HFFc6 (cell line): ENCODE measurements at regions not wholly inside any gene's neighbourhood (a gene's known extent, or its start where the extent isn't known, plus 50 kb on each side); places are given as distances from the start of the nearest gene placed in this dataset.

Source experiments
- DNase-seq: peaks from one replicate; pipeline ENCODE4 v3.0.0-alpha.2; 2018
- H3K27ac Mint-ChIP-seq: 2 replicates; pipeline ENCODE4 v1.8.0; 2020; ENCODE audit warnings: mild to moderate bottlenecking, mixed read lengths
- H3K27me3 Mint-ChIP-seq: 2 replicates; pipeline ENCODE4 v1.8.0; 2021; ENCODE audit warnings: mild to moderate bottlenecking, moderate library complexity, mixed read lengths; ENCODE audit not compliant: insufficient read depth
- H3K36me3 Mint-ChIP-seq: 2 replicates; pipeline ENCODE4 v1.8.0; 2021; ENCODE audit warnings: low read depth, mixed read lengths
- H3K4me1 Mint-ChIP-seq: 2 replicates; pipeline ENCODE4 v1.8.0; 2020; ENCODE audit warnings: low read depth, mixed read lengths
- H3K4me3 Mint-ChIP-seq: 2 replicates; pipeline ENCODE4 v1.8.0; 2020; ENCODE audit warnings: mild to moderate bottlenecking, moderate library complexity, mixed read lengths
- H3K9me3 Mint-ChIP-seq: 2 replicates; pipeline ENCODE4 v1.8.0; 2020; ENCODE audit warnings: mild to moderate bottlenecking, mixed read lengths
- TF ChIP-seq, protein P1 (sequence below): fragments of 200-600 bp; sonication (generic); IDR thresholded peaks from 2 replicates; pipeline ENCODE4 v1.5.0; 2021; ENCODE audit warnings: antibody characterized with exemption, mild to moderate bottlenecking

GRCh38 chr9:36736648-36737047 is 164.0 kb downstream of the MELK start:
- Mint-ChIP-seq H3K4me1 (peaks cover 12% of the 10 kb centered on the region), H3K27me3 (peaks cover 30% of the 10 kb centered on the region), H3K4me3 (no peak overlapping the region), H3K36me3 (no peaks in the 10 kb centered on the region), H3K9me3 (no peaks in the 10 kb centered on the region), H3K27ac (no peak overlapping the region)
- DNase-seq, result no peak
- TF ChIP-seq, protein P1, sequence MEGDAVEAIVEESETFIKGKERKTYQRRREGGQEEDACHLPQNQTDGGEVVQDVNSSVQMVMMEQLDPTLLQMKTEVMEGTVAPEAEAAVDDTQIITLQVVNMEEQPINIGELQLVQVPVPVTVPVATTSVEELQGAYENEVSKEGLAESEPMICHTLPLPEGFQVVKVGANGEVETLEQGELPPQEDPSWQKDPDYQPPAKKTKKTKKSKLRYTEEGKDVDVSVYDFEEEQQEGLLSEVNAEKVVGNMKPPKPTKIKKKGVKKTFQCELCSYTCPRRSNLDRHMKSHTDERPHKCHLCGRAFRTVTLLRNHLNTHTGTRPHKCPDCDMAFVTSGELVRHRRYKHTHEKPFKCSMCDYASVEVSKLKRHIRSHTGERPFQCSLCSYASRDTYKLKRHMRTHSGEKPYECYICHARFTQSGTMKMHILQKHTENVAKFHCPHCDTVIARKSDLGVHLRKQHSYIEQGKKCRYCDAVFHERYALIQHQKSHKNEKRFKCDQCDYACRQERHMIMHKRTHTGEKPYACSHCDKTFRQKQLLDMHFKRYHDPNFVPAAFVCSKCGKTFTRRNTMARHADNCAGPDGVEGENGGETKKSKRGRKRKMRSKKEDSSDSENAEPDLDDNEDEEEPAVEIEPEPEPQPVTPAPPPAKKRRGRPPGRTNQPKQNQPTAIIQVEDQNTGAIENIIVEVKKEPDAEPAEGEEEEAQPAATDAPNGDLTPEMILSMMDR, result no peak

- H3K27me3 Mint-ChIP-seq, result peaks cover 33% of the 10 kb centered on the region
- TF ChIP-seq, protein P1, result no peak
- no peaks in the 10 kb centered on the region for H3K36me3 Mint-ChIP-seq
- no peaks in the 10 kb centered on the region for H3K9me3 Mint-ChIP-seq
- peaks cover 12% of the 10 kb centered on the region for H3K4me1 Mint-ChIP-seq
- H3K4me3 Mint-ChIP-seq, result no peak overlapping the region; the same call in 1 of the 2 replicates
- DNase-seq, result peak; percentile 46
- H3K27ac Mint-ChIP-seq, result peak overlapping the region; percentile 69
Measured at GRCh38 chr9:36738318-36738976, 165.8 kb downstream of the MELK start.

- Mint-ChIP-seq H3K4me3 (no peak overlapping the region), H3K9me3 (no peaks in the 10 kb centered on the region), H3K4me1 (peaks cover 12% of the 10 kb centered on the region), H3K27me3 (peaks cover 28% of the 10 kb centered on the region), H3K27ac (no peak overlapping the region), H3K36me3 (no peaks in the 10 kb centered on the region)
- no peak for DNase-seq
- TF ChIP-seq, protein P1, result no peak
Measured at GRCh38 chr9:36739373-36740116, 166.8 kb downstream of the MELK start.

- DNase-seq, result no peak
- TF ChIP-seq, protein P1, result no peak
- Mint-ChIP-seq H3K36me3 (no peaks in the 10 kb centered on the region), H3K4me1 (peaks cover 12% of the 10 kb centered on the region), H3K9me3 (no peaks in the 10 kb centered on the region), H3K27ac (no peak overlapping the region), H3K27me3 (peaks cover 31% of the 10 kb centered on the region), H3K4me3 (no peak overlapping the region)
Measured at GRCh38 chr9:36742264-36742663, 169.6 kb downstream of the MELK start.

DNA sequence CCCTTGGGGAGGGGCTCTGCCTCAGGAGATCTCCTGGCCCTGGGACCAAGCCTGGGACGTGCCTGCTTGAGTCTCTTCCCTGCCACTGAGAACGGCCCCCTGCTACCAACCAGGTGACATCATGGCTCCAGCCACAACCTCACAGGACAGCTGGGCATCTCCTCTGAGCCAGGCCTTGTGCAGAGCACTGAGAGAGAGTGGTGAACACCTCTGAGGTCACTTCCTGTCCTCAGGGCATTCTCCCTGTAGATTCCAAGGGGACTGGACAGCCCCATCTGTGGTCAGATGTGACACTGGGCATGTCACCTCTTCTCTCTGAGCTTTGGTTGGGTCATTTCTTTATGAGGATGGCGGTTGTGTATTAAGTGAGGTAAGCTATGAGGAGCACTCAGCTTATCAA is 172.0 kb downstream of the MELK start:
- Mint-ChIP-seq H3K36me3 (no peaks in the 10 kb centered on the region), H3K4me1 (no peaks in the 10 kb centered on the region), H3K4me3 (no peak overlapping the region), H3K27me3 (peaks cover 32% of the 10 kb centered on the region), H3K9me3 (no peaks in the 10 kb centered on the region), H3K27ac (no peak overlapping the region)
- peak; percentile 3 for DNase-seq
- TF ChIP-seq, protein P1, result no peak
